ENCODE measurements at regions not wholly inside any gene's neighbourhood (a gene's known extent, or its start where the extent isn't known, plus 50 kb on each side); places are given as distances from the start of the nearest gene placed in this dataset.

- no peak for DNase-seq
- intact Hi-C loops (cut with micrococcal nuclease), result no loop called here
- TF ChIP-seq, protein P1, sequence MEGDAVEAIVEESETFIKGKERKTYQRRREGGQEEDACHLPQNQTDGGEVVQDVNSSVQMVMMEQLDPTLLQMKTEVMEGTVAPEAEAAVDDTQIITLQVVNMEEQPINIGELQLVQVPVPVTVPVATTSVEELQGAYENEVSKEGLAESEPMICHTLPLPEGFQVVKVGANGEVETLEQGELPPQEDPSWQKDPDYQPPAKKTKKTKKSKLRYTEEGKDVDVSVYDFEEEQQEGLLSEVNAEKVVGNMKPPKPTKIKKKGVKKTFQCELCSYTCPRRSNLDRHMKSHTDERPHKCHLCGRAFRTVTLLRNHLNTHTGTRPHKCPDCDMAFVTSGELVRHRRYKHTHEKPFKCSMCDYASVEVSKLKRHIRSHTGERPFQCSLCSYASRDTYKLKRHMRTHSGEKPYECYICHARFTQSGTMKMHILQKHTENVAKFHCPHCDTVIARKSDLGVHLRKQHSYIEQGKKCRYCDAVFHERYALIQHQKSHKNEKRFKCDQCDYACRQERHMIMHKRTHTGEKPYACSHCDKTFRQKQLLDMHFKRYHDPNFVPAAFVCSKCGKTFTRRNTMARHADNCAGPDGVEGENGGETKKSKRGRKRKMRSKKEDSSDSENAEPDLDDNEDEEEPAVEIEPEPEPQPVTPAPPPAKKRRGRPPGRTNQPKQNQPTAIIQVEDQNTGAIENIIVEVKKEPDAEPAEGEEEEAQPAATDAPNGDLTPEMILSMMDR (IDR thresholded peaks at IDR 0.05; ENCODE audit: borderline replicate concordance), result no peak
- H3K36me3 ChIP-seq, result no peaks in the 10 kb centered on the region
- no peak overlapping the region for H3K27ac ChIP-seq (replicated peaks)
- H3K4me1 ChIP-seq, result no peaks in the 10 kb centered on the region
- no peaks in the 10 kb centered on the region for H3K27me3 ChIP-seq (ENCODE audit: low read depth)
- H3K9me3 ChIP-seq (replicated peaks), result peaks cover 10% of the 10 kb centered on the region
- H3K4me3 ChIP-seq, result no peak overlapping the region
Measured at GRCh38 chr2:102915128-102915527, 153.3 kb downstream of the TMEM182 start.

GRCh38 chr2:102922321-102922720 lies 160.5 kb downstream of the TMEM182 start:
- H3K4me3 ChIP-seq, result no peak overlapping the region
- intact Hi-C loops (cut with micrococcal nuclease), result no loop called here
- H3K27ac ChIP-seq (replicated peaks), result no peak overlapping the region
- H3K9me3 ChIP-seq (replicated peaks), result peaks cover under 1% of the 10 kb centered on the region
- TF ChIP-seq, protein P1 (IDR thresholded peaks at IDR 0.05; ENCODE audit: borderline replicate concordance), result no peak
- DNase-seq, result no peak
- H3K4me1 ChIP-seq, result no peaks in the 10 kb centered on the region
- H3K36me3 ChIP-seq, result no peaks in the 10 kb centered on the region
- no peaks in the 10 kb centered on the region for H3K27me3 ChIP-seq (ENCODE audit: low read depth)

DNA sequence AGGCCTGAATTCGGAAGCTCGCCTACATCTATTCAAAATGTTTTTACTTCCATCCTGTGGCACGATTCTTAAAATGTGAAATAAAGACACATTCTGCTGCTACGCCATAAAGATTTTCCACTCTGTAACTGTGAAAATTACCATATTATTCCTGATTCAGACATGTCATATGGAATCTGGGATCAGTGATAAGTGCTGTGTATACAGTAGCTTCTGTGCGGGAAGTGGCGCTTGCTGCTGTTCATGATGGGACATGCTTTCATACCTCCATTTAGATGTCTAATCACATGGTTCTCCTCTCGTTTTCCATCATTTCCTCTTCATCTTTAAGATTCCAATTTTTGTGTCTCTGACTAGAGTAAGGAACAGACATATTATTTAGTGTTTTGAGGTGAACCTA lies 163.2 kb downstream of the TMEM182 start:
- Histone ChIP-seq H3K9me3 (replicated peaks) (no peaks in the 10 kb centered on the region), H3K27me3 (ENCODE audit: low read depth) (no peaks in the 10 kb centered on the region), H3K36me3 (no peaks in the 10 kb centered on the region), H3K4me3 (no peak overlapping the region), H3K4me1 (no peaks in the 10 kb centered on the region), H3K27ac (replicated peaks) (no peak overlapping the region)
- DNase-seq, result no peak
- intact Hi-C loops (cut with micrococcal nuclease), result no loop called here
- TF ChIP-seq, protein P1 (IDR thresholded peaks at IDR 0.05; ENCODE audit: borderline replicate concordance), result no peak

- Histone ChIP-seq H3K9me3 (replicated peaks) (no peaks in the 10 kb centered on the region), H3K4me1 (no peaks in the 10 kb centered on the region), H3K27me3 (ENCODE audit: low read depth) (no peaks in the 10 kb centered on the region), H3K27ac (replicated peaks) (no peak overlapping the region), H3K4me3 (no peak overlapping the region), H3K36me3 (no peaks in the 10 kb centered on the region)
- no peak for DNase-seq
- intact Hi-C loops (cut with micrococcal nuclease), result no loop called here
- TF ChIP-seq, protein P1 (IDR thresholded peaks at IDR 0.05; ENCODE audit: borderline replicate concordance), result no peak
Measured at GRCh38 chr2:102927854-102928267, 166.0 kb downstream of the TMEM182 start.

DNA sequence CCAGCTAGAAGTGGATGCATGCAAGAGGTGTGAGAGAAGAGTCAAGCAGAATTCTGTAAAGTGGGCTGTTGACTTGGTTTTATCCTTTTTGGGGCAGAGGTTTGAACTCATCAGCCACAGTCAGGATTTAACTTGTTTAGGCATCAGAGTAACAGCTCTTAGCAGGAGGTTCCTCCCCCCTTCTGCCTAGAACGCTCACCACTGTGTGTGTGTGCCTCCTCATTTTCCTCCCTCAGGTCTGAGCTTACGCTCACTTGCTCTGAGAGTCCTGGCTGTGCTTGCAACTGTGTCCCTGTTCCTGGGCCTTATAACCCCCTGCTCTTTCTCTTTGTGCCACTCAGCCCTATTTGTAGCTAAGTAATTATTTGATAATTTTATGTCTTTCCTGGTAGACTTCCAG lies 167.9 kb downstream of the TMEM182 start:
- Histone ChIP-seq H3K27ac (replicated peaks) (no peak overlapping the region), H3K4me3 (no peak overlapping the region), H3K9me3 (replicated peaks) (no peaks in the 10 kb centered on the region), H3K27me3 (ENCODE audit: low read depth) (no peaks in the 10 kb centered on the region), H3K36me3 (no peaks in the 10 kb centered on the region), H3K4me1 (no peaks in the 10 kb centered on the region)
- TF ChIP-seq, protein P1 (IDR thresholded peaks at IDR 0.05; ENCODE audit: borderline replicate concordance), result no peak
- no peak for DNase-seq
- intact Hi-C loops (cut with micrococcal nuclease), result no loop called here

GRCh38 chr2:102932501-102932900 lies 170.7 kb downstream of the TMEM182 start:
- no peak for DNase-seq
- Histone ChIP-seq H3K4me1 (no peaks in the 10 kb centered on the region), H3K36me3 (no peaks in the 10 kb centered on the region), H3K27me3 (ENCODE audit: low read depth) (peaks cover 6% of the 10 kb centered on the region), H3K4me3 (no peak overlapping the region), H3K9me3 (replicated peaks) (no peaks in the 10 kb centered on the region), H3K27ac (replicated peaks) (no peak overlapping the region)
- TF ChIP-seq, protein P1 (IDR thresholded peaks at IDR 0.05; ENCODE audit: borderline replicate concordance), result no peak
- intact Hi-C loops (cut with micrococcal nuclease), result no loop called here

Data from left ventricle myocardium inferior (tissue), 1 donor.